Activated CD8-positive, alpha-beta memory T cell treated with anti-CD3 and anti-CD28 coated beads, Interleukin-2, amount 50 U/mL, for 4 hours (primary cell): ENCODE measurements at regions not wholly inside any gene's neighbourhood (a gene's known extent, or its start where the extent isn't known, plus 50 kb on each side); places are given as distances from the start of the nearest gene placed in this dataset.

Source experiments
- DNase-seq: peaks from one replicate; pipeline ENCODE4 v3.0.0-alpha.2; 2020

DNA sequence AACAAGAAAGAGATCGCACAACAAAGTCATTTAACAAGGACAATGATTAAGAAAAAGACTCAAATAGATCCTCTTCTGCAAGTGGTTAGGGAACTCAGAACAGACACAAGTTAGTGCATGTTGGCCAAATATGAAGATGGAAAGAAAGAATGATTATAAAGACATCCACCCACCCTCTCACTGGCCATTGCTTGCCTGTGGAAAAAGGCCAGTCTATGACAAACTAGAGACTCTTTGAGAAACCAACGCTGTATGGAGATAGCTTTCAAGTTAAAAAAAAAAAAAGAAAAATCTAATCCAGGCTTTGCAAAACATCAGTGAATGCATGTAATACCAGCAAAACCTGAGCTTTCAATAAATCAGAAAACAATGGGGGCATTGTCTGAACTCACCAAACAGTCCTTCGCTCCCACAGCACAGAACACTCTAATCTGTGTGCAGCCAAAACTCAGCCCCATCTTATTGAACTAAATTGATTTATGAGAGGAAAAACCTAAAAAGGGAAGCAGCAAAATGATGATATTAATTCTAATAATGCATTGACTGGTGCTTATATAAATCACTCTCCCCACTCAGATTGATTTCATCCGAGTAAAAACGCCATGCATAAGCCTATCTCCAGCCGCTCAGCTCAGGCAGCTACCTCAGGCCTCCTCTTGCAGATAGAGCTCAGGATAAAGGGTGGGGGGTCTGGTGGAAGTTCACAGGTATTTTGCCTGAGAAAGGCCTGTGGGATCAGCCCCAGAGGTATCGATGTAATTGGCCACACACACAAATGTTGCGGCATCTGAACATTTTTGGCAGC is 547.1 kb downstream of the CCDC171 start:
- DNase-seq: no peak

DNA sequence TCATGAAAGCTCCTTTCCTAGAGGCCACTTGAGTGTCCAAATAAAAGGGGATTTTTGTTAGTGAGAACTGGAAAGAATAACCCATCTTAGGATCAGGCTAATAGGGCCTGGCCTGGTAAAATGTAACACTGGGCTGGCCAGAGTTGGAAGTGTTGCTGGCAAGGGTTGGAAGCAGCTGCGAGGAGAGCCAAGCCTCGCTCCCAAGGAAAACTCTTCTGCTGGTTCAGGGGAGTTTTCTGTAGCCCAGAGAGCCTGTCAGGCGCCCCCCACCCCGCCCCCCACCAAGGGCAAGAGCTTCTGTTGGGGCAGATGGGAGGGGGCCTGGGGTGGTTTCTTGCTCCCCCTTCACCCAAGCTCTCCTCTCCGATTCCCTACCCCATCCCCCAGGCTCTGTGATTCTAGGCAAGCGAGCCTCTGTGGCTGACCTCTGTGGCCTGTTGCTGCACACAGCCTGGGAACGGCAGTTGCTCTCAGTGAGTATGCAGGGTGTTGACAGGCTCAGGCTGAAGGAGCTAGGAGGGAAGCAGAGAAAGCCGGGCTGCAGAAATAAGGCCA is 547.8 kb downstream of the CCDC171 start:
- DNase-seq: no peak

DNA sequence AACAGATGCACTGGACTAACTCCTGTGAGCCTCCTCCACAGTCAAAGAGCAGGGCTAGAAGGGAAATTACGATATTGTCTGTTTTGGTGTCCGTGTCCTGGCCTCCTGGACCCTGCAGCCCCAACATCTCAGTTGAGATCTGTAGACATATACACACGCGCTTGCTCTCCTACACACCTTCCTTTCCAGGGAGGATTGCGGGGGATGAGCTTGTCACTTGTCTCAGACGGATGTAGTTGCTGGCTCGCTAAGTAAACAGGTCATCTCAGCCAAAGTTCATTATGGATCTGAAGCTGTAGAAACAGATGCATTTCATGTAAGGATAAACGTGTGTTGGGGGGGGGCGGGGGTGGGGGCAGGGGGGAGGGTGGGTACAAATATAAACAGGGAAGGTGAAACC is 549.3 kb downstream of the CCDC171 start:
- no peak for DNase-seq

DNA sequence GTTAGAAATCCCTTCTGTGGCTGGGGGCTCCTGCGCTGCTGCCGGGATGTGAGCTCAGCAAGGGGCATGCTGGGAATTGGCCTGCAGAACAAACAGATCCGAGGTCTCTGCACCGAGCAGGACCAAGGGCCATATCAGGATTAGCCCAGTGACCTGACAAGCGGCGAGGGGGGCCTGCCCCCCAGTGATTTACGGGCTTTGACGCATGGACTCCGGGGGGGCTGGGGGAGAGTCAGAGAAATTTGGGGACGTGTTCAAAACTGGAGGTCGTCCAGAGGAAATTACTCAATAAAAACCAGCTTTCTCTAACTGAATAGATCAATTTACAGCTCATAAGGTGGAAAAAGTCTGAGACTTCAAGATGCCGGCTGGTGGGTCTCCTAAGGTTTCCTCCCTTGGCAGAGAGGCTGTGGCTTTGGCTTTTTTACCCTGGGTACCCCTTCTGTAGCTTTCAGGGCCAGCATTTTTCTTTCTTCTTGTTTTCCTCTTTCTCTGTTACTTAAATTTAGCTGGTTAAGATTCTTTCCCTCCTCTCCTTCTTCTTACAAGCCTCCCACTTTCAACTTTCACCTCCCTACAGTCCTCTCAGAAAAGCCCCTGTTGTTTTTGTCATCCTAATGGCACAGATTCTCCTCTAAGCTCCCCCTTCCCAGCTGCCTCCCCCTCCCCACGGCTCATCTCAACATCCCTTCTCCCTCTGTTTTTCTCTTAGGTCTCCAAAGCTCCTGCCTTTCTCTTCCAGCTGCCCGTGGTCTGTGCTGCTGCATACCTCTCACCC is 551.0 kb downstream of the CCDC171 start:
- DNase-seq: no peak

DNA sequence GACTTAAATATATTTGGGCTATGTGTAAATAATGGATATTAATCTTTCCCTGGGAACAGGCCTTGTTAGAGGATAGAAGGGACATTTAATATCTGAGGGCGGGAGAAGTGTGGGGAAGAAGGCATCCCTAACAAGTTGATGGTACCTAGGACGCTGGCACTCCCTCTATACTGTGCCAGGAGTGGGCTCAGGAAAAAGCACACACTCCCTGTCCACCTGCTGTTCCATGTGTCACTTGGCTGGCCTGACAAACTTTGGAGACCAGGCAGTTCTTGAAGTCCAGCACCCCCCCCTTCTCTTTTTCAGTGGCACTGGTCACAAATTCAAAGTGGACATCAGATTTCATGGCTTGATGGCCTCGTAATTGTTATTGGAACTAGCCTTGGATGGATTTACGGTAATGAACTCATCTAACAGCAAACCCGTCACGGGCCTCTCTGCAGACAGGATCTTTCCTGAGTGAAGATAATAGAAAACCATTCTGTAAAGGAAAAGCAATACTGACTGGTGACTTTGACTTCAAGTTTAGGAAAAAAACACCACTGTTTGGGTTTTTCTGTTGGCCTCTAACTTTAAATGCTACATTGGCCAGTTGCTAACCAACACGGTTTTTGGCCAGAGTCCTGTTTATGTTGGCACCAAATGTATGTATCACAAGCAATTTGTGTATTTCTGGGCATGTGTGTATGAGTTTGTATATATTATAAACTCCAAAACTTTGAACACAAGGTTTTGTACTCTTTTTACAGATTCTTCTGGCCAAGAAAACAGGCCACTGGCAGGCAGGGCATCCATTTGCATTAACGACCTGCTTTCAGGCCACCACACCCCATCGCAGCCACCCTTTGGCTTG is 552.6 kb downstream of the CCDC171 start:
- no peak for DNase-seq

DNA sequence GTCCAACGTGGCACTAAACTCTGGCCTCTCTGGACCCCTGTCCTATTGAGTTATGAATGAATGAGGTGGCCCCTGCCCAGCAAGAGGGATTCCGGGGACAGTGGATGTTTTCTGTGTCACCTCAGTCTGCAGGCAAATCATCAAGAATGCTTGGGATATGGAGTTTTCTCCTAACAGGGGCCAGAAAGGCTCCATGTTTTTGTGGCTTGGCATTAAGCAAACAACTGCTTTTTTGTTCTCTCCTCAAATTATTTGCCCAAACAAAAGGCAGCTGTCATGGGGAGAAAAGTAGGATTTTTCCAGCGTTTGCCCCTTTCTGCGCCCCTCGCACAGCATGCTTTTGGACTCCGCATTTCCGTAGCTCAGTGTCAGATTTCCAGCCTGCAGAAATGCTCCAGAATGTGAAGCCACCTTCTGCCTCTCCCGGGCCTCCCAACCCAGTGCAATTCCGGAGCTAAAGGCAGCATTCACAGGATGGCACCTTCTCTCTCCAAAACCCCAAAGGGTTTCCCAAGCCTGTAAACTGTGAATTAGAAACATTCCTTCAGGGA is 553.3 kb downstream of the CCDC171 start:
- DNase-seq: no peak

DNA sequence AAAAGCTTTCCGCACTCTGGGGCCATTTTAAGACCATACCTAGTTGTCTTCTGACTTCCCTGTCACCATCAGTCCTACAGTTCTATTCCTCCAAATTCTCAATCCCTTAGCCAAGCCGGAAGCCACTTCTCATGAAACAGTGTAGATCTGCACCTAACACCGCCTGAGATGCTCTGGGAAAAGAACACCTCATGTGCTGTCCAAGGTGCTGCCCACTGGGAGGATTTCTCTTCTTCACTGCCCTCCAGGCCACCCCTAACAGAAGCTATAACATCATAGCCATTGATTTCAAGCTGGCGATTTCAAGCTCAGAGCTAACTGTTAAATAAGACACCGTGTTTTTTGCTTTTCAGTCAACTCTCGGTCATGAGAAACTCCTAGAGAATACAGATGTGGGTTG is 559.3 kb downstream of the CCDC171 start:
- DNase-seq: no peak

DNA sequence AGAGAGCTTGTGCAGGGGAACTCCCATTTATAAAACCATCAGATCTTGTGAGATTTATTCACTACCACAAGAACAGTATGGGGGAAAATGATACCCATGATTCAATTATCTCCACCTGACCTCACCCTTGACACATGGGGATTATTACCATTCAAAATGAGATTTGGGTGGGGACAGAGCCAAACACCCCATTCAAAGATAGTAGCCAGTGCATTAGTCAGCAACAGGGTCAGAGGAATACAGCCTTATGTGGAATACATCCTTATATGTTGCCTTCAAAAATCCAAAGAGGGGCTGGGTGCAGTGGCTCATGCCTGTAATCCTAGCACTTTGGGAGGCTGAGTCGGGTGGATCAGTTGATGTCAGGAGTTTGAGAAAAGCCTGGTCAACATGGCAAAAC is 563.2 kb downstream of the CCDC171 start:
- DNase-seq: no peak

DNA sequence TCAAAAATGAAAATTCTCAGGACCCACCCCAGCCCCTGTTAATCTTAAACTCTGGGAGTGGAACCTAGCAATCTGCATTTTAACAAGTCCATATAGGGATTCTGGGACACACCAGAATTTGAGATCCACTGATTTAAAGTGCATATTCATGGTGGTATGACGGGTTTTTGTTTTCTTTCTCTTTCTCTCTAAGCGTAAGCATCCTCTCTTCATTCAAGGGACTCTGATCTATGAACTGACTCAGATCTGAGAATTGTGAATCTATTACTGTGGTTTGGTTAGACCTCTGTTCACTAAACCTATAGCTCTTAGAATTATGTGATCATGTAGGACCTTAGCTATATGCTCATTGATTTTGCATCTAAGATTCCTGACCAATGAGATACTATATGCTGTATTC is 565.2 kb downstream of the CCDC171 start:
- DNase-seq: no peak

DNA sequence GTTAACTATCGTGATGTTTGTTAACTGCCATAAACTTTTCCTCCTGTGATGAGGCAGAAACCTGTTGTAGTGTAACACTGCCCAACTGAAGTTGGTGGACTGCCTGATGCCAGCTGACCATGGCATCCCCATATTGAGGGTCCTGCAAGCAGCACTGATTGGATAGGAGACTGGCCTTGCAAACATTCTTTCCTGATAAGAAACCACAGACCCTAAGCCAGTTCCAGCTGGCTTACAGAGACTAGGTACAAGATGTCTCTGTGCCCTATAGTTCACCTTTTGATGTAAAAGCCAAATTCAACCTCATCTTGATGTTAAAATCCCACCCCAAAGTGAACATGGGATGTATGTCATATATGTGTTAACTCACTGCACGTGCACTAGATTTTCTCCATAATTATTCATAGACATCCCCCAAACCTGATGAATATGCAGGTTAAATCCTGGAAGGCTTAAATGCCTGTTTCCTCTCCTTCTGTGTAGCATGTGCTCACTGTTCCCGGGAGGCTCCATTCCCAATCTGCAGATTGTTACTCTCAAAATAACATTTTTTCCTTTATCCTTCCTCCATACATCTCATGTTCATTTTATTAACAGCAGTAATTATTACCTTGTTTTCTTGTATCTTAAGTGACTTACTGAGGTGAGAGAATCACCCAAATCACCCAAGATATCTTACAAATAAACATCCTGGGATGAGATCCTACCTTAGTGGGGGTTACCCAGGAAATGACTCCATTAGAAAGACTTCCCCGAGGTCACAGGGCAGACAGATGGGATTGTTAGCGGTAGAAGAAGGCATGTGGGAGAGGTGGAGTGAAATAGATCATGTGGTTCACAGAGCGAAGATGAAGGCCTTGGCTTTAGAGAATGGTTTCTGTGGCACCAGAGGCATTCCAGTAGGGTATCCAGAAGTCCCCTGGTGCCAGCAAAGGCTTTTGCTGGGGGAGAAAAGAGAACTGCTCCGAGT is 566.7 kb downstream of the CCDC171 start:
- DNase-seq: no peak

DNA sequence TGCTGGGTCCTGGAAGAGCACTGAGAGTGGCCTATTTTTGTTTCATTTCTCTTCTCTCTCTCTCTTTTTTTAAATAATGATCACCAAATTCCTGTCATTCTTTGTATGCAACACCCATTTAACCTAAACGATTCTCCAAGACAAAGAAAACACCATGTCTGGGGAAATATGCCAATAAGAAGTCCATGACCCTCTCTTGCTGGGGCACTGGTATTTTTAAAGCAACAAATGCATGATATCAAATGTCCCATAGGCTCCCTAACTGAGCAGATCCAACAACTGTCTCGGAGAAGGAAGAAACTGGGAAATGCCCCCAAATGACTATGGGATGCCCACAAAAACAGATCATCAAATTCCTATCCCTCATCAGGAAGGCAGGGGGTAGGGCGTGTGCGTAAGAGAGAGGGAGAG is 567.4 kb downstream of the CCDC171 start:
- DNase-seq: no peak

DNA sequence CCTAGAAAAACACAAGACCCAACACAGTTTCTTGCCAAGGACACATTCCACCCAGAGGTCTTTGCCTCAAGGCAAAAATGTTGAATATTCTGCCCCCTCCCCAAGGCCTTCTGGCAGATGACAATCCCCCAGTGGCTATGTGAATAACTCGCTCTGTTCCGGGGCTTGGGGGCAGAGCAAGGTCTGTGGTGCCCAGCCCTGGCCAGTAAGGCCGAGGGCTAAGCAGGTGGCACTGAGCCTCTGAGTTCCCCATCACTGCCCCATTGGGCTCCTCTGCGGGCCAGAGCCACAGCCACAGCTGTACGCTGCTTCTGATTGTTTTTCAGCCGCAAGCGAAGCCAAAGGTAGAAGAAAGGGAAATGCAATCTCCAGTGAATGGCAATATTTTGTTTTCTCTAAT is 567.9 kb downstream of the CCDC171 start:
- DNase-seq: no peak

DNA sequence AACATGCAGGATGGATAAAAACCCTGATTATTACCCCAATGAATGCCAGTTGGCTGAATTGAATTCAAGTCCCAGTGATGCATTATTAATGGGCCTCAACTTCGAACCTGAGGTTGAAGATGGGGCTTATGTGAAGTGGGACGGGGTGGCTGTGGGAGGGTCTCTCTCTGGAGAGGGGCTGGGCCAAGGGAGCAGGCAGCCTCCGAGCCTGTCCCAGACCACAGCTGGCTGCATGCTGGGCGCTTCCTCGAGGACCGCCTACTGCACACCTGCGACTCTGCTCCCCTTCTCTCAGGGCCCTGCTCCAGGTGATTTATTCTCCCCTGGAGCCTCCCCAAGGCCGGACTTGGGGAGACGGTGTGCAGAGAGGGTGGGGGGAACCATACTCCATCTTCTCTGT is 568.3 kb downstream of the CCDC171 start:
- no peak for DNase-seq

DNA sequence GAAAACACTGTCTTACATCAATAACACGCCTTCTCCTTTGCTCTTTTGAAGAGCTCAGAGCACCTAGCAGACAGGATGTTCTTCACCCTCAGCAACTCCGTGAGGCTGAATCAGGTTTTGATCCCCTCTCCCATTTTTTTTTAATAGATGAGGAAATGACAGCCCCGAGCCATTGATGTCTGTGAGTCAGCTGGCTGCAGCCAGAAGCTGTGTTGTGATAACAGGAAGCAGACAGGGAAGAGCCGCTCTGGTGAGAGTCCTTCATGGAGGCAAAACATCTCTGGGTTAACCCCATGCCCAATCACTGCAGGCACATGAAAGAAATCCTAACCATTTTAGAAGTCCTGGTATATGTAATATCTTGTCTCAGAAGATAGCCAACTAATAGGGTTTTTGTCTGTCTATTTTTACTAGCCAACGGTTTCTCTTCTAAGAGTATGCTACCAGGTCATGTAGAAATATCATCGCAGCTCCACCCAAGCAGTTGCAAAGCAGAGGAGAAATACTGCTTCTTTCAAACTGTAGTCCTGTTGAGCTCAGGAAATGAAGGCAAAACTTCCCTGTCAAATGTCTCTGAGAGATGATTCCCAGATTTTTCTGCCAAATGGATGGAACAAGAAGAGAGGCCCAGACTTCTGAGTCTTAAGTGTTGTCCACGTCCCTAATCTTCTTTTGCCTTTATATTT is 568.9 kb downstream of the CCDC171 start:
- DNase-seq: no peak

DNA sequence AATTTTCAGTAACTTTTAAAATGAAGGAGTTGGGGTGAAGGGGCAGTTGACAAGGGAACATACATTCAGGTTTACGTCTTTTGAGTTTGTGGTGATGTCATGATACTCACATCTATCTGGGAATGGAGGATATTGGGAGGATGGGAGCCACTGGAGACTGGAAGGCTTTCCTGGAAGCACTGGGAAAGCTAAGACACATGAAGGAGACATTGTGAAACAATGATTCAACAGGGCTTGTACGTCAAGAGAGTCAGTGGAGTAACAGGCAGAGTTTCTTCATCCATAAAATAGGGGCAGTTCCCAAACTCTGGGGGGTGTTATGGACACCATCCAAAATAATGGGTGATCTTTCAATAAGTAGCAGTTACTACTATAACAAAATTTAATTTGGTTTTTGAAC is 572.8 kb downstream of the CCDC171 start:
- DNase-seq: no peak

DNA sequence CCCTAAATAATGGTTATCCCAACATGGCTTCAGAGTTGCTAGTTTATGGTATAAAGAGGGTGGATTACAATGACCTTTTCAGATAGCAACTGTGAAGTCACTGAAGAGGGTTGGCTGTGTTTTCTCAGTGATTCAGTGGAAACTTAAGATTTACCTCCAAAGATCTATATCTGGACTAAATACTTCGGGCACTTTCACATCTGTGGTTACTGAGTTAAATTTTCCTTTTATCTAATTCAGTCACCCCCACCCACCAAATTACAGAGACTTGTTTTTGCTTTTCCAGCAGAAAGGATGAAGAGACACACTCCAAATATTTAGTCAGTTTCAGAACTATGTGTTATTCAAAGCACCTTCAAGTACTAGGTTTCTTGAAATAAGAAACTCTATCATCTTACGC is 573.2 kb downstream of the CCDC171 start:
- no peak for DNase-seq

DNA sequence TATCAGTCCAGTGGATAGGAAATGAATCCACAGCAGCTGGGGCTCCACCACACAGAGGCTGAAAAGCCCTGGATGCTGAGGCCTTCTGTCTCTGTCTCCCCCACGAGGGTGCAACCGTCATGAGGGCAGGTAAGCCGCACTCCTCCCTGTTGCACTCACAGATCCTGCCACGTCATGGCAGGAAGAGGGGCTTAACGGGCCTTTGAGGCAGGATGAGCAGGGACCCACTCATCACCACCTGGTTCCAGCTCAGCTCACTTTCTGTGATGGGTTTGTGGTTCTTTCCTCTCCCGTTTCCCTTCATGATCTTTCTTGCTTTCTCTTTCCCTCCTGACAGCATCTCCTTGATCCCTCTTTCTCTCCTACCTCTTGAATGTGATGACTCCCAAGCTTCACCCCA is 575.2 kb downstream of the CCDC171 start:
- no peak for DNase-seq

DNA sequence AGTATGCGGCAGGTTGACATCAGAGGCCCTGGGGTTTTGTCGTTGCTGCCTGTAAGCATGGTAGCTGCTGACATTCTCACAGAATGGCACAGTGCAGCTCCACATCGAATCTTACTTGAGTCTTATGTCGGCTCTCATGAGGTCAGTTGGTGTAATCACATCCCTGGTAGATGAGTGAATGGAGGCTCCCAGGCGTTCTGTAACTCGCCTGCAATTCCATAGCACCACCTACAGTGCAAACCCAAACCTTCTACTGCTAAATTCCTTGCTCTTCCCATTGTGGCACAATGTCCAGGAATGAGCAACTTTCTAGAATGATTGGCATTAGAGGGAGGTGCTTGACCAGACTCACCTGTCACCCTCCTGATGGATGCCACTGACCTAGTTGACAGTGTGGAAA is 578.4 kb downstream of the CCDC171 start:
- no peak for DNase-seq

DNA sequence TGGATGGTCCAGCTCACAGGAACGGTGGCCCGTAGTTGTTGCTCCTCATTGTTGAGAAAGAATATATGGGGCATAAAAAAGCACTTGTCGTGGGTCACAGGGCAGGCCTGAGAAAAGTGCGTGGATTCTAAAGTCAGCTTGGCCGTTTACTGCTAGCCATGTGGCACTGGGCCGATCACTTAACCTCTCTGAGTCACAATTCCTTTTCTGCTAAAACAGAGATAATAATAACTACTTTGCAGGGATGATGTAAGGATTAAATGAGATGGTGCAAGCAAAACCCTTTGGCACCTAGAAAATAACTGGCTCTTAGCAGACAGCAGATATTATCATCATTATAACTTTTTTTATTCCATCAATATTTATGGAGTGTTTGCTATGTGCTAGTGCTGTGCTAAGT is 579.7 kb downstream of the CCDC171 start:
- DNase-seq: no peak

DNA sequence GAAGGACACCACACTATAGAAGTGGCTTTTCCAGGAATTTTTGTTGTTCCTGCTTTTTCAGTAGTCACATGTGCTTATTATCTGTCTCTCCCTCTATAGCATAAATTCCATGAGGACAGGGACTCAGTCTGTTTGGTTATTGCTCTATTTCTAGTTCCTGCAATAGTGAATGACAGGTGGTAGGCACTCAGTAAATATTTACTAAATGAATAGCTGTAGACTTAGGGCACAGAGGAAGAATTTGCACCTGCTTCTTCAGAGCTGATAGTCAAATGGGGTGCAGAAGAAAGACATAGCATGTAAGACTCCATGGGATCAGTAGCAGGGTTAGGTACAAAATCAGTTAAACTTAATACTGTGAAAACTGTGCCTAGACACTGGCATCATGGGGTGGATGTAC is 580.2 kb downstream of the CCDC171 start:
- DNase-seq: no peak
